ENCODE measurements at regions not wholly inside any gene's neighbourhood (a gene's known extent, or its start where the extent isn't known, plus 50 kb on each side); places are given as distances from the start of the nearest gene placed in this dataset.
"Not testable (repeated sequence)": the region's sequence is repeated elsewhere in the genome, so short reads cannot be mapped to it uniquely, and the experiment has no call there.

GRCh38 chr7:25436413-25436812 lies 208.1 kb upstream of the NPVF start:
- DNase-seq (ENCODE audit: low read depth in 1 of 2, low spot score in 1 of 2) = no peak

GRCh38 chr7:25437308-25437707 lies 209.0 kb upstream of the NPVF start:
- DNase-seq (ENCODE audit: low read depth in 1 of 2, low spot score in 1 of 2) = no peak

GRCh38 chr7:25444991-25445390 lies 216.7 kb upstream of the NPVF start:
- no peak for DNase-seq (ENCODE audit: low read depth in 1 of 2, low spot score in 1 of 2)

- DNase-seq (ENCODE audit: low read depth in 1 of 2, low spot score in 1 of 2) = no peak
Observed at GRCh38 chr7:25448301-25448700, 220.0 kb upstream of the NPVF start.

GRCh38 chr7:25454020-25454419 lies 225.7 kb upstream of the NPVF start:
- no peak for DNase-seq (ENCODE audit: low read depth in 1 of 2, low spot score in 1 of 2)

GRCh38 chr7:25454562-25455041 lies 226.3 kb upstream of the NPVF start:
- no peak for DNase-seq (ENCODE audit: low read depth in 1 of 2, low spot score in 1 of 2)

GRCh38 chr7:25455683-25456251 lies 227.5 kb upstream of the NPVF start:
- DNase-seq (ENCODE audit: low read depth in 1 of 2, low spot score in 1 of 2) = no peak

GRCh38 chr7:25456467-25457171 lies 228.3 kb upstream of the NPVF start:
- DNase-seq (ENCODE audit: low read depth in 1 of 2, low spot score in 1 of 2) = no peak

GRCh38 chr7:25459057-25459456 lies 230.8 kb upstream of the NPVF start:
- DNase-seq (ENCODE audit: low read depth in 1 of 2, low spot score in 1 of 2) = no peak

- DNase-seq (ENCODE audit: low read depth in 1 of 2, low spot score in 1 of 2) = no peak
Observed at GRCh38 chr7:25460433-25460832, 232.1 kb upstream of the NPVF start.

GRCh38 chr7:25469669-25470068 lies 241.4 kb upstream of the NPVF start:
- DNase-seq (ENCODE audit: low read depth in 1 of 2, low spot score in 1 of 2) = no peak

GRCh38 chr7:25476863-25477499 lies 248.7 kb upstream of the NPVF start:
- DNase-seq (ENCODE audit: low read depth in 1 of 2, low spot score in 1 of 2) = no peak

- DNase-seq (ENCODE audit: low read depth in 1 of 2, low spot score in 1 of 2) = not testable (repeated sequence)
Observed at GRCh38 chr7:25478221-25478620, 249.9 kb upstream of the NPVF start.

GRCh38 chr7:25478925-25479324 lies 250.6 kb upstream of the NPVF start:
- no peak for DNase-seq (ENCODE audit: low read depth in 1 of 2, low spot score in 1 of 2)

GRCh38 chr7:25481891-25482290 lies 253.6 kb upstream of the NPVF start:
- DNase-seq (ENCODE audit: low read depth in 1 of 2, low spot score in 1 of 2) = no peak

GRCh38 chr7:25482631-25483030 lies 254.3 kb upstream of the NPVF start:
- DNase-seq (ENCODE audit: low read depth in 1 of 2, low spot score in 1 of 2) = no peak

GRCh38 chr7:25485026-25485425 lies 256.7 kb upstream of the NPVF start:
- no peak for DNase-seq (ENCODE audit: low read depth in 1 of 2, low spot score in 1 of 2)

GRCh38 chr7:25486656-25487055 lies 258.4 kb upstream of the NPVF start:
- DNase-seq (ENCODE audit: low read depth in 1 of 2, low spot score in 1 of 2) = no peak

- no peak for DNase-seq (ENCODE audit: low read depth in 1 of 2, low spot score in 1 of 2)
Observed at GRCh38 chr7:25493805-25494366, 265.6 kb upstream of the NPVF start.

- DNase-seq (ENCODE audit: low read depth in 1 of 2, low spot score in 1 of 2) = no peak
Observed at GRCh38 chr7:25494896-25495295, 266.6 kb upstream of the NPVF start.

- no peak for DNase-seq (ENCODE audit: low read depth in 1 of 2, low spot score in 1 of 2)
Observed at GRCh38 chr7:25495342-25496250, 267.3 kb upstream of the NPVF start.

Data from activated T-helper 1 cell treated with anti-CD3 and anti-CD28 coated beads, Interleukin-2, amount 50 U/mL, for 16 hours (primary cell).